KOPT-K1 (cell line): ENCODE measurements at regions not wholly inside any gene's neighbourhood (a gene's known extent, or its start where the extent isn't known, plus 50 kb on each side); places are given as distances from the start of the nearest gene placed in this dataset.
A peak's percentile ranks its signal among the peaks of the same experiment; 100 is the strongest.

Experiments used
- H3K27ac ChIP-seq: fragments of 200-600 bp; sonication (generic); 2 replicates; pipeline ENCODE4 v1.5.1; 2016; ENCODE audit warnings: antibody characterized with exemption, mild to moderate bottlenecking, low read depth, low read length; ENCODE audit not compliant: poor library complexity, severe bottlenecking
- H3K36me3 ChIP-seq: fragments of 200-600 bp; sonication (generic); 2 replicates; pipeline ENCODE4 v1.5.1; 2017; ENCODE audit warnings: antibody characterized with exemption, mild to moderate bottlenecking, low read length, moderate library complexity; ENCODE audit not compliant: insufficient read depth
- H3K9me3 ChIP-seq: fragments of 200-600 bp; sonication (generic); 2 replicates; pipeline ENCODE4 v1.5.1; 2017; ENCODE audit warnings: antibody characterized with exemption, low read length, mild to moderate bottlenecking; ENCODE audit not compliant: insufficient read depth, poor library complexity, severe bottlenecking

DNA sequence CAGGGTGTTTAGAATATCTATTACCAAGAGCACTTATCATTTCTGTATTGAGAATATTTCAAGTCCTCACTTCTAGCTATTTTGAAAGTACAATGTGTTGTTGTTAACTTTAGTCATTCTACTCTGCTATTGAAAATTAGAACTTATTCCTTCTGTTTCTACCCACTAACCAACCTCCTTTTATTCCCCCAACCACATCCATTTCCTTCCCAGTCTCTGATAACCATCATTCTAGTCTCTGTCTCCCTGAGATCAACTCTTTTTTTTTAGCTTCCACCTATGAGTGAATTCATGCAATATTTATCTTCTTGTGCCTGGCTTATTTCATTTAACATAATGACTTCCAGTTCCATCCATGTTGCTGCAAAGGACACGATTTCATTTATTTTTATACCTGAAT lies 290.6 kb upstream of the OR4E1 start:
- Histone ChIP-seq H3K27ac (peak overlapping the region; percentile 70), H3K36me3 (no peaks in the 10 kb centered on the region), H3K9me3 (no peaks in the 10 kb centered on the region)

DNA sequence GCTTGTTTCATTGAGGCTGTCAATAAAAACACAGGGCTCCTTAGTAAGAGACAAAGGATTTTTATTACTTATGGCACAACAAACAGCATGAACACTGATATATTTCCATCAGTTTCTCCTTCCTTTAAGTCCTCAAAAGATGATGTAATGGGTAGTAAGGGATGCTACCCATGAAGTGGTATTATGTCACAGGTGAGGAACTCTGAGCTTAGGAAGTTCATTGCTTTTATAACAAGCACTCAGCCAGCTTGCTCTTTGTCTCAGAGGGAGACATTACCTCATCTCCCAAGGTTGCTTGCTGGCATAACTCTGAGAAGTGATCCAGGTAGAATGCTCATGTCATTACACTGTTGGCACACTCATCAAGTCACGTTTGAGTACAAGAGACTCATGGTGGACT lies 287.0 kb upstream of the OR4E1 start:
- Histone ChIP-seq H3K27ac (no peak overlapping the region), H3K36me3 (no peaks in the 10 kb centered on the region), H3K9me3 (peaks cover 12% of the 10 kb centered on the region)

DNA sequence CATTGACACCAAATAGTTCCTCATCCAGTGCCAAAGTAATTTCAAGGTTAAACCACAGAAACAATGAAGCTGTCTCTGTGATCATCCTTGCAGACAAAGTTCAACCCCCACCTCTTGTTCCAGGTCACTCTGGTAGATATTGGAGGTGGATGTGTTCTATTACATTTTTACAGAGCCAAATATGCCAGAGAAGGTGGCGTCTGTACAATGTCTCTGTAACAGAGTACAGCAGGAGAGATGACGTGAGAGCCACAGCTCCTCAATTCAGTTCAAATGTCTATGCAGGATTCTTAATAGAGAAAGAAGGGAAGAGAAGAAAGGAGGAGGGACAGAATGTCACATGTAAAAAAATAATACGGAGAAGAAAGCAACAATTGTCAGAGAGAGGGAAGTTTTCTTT lies 268.3 kb upstream of the OR4E1 start:
- Histone ChIP-seq H3K9me3 (no peaks in the 10 kb centered on the region), H3K36me3 (no peaks in the 10 kb centered on the region), H3K27ac (peak overlapping the region; percentile 19)

DNA sequence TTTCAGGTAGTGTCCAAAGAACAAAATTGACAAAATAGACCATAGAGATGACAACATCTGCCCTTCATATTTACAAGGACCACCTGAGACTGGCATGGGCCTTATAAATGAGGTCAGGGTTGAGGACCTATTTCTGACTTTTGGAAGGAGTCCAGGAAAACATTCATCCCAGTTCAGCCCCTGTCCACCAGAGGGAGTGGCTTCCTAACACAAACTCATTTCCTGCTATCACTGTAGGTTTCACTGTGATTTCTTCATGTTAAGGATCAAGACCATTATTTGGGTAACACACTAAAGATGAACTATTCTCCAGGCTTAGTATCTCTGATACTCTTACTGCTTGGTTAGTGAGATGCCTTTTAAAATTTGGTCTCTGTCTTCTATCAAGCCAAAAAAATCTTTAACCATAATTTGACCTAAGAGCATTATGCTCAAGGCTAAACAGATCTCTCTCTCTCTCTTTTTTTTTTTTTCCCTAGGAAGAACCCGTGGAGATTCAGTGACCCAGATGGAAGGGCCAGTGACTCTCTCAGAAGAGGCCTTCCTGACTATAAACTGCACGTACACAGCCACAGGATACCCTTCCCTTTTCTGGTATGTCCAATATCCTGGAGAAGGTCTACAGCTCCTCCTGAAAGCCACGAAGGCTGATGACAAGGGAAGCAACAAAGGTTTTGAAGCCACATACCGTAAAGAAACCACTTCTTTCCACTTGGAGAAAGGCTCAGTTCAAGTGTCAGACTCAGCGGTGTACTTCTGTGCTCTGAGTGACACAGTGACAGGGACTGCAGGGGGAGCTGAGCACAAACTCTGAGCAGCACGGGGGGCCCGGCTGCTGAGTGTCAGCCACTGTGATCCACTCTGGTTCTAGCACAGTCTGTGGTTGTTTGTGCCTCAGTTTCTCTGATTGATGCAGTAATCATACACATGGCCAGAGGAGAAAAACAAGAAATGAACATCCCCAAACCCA lies 267.6 kb upstream of the OR4E1 start:
- Histone ChIP-seq H3K9me3 (no peaks in the 10 kb centered on the region), H3K27ac (peak overlapping the region; percentile 19), H3K36me3 (no peaks in the 10 kb centered on the region)

DNA sequence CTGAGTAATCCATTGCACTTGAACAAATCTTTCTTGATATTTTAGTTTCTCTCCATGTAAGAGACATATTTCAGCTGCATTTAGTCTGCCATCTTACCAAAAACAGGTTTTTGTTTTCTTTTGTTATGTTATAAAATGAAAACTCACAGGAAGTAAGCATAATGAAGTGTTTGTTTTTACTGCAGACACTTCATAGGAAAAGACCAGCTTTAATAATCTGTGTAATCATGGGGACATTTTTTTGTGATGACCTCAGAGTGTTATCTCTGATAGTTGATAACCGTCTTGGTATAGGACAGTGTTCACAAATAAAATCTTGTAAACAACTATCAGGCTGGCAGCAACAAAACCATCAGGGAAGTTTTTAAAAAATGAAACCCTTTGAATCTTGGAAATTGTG lies 266.2 kb upstream of the OR4E1 start:
- H3K9me3 ChIP-seq = no peaks in the 10 kb centered on the region
- H3K36me3 ChIP-seq = no peaks in the 10 kb centered on the region
- H3K27ac ChIP-seq = no peak overlapping the region

DNA sequence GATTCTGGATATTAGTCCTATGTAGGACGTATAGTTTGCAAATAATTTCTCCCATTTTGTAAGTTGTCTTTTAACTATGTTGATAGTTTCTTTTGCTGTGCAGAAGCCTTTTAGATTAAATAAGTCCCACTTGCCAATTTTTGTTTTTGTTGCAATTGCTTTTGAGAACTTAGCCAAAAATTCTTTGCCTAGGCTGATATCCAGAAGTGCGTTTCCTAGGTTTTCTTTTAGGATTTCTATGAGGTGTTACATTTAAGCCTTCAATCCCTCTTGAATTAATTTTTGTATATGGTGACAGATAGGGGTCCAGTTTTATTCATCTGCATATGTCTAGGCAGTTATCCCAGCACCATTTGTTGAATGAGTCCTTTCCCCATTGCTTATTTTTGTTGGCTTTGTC lies 264.4 kb upstream of the OR4E1 start:
- Histone ChIP-seq H3K9me3 (no peaks in the 10 kb centered on the region), H3K36me3 (no peaks in the 10 kb centered on the region), H3K27ac (no peak overlapping the region)

DNA sequence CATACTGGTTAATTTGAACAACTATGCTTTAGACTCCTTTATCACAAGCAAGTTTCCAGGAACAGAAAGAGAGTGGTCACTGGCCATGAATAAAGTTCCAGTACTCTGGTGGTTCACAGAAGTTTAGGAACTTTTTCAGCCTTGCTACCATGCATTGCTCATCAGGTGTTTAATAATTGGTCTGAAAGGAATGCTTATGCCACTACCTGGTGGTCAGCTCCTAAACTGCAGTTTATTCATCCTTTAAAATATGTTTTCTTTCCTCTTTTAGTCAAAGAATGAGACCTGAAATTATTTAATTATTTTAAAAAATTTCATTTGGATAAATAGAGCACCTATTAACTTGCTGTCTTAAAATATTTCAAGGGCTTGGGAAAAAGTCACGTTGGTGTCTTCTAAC lies 260.1 kb upstream of the OR4E1 start:
- no peaks in the 10 kb centered on the region for H3K9me3 ChIP-seq
- no peak overlapping the region for H3K27ac ChIP-seq
- no peaks in the 10 kb centered on the region for H3K36me3 ChIP-seq

DNA sequence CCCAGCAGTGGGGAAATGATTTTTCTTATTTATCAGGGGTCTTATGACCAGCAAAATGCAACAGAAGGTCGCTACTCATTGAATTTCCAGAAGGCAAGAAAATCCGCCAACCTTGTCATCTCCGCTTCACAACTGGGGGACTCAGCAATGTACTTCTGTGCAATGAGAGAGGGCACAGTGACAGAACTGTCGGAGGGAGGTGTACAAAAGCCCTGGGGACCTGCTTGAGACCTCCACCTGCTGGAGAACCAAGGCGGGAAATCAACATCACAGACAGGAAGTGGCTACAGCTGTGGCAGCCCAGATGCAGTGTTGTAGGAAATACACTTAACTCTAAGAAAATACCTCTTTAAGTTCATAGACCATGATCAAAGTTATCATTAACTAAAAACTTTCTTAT lies 250.9 kb upstream of the OR4E1 start:
- Histone ChIP-seq H3K9me3 (peaks cover 14% of the 10 kb centered on the region), H3K36me3 (no peaks in the 10 kb centered on the region), H3K27ac (peak overlapping the region; percentile 97)

DNA sequence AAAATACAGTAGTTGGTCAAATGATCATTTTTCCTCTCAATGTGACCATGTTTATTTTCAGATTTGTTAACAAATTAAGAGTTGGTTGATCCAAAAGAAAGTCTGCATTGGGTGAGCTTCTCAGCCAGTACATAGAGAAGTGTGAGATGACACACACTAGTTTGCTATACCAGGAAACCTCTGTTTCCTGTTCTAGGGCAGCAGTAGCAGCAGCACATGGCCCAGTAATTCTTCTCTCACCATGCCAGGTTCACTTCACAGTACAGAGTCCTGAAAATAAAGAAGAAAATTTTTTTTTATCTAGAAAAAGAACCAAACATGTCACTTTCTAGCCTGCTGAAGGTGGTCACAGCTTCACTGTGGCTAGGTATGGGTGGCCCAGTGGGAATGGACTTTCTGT lies 250.2 kb upstream of the OR4E1 start:
- Histone ChIP-seq H3K27ac (peak overlapping the region; percentile 97), H3K36me3 (no peaks in the 10 kb centered on the region), H3K9me3 (peaks cover 14% of the 10 kb centered on the region)

DNA sequence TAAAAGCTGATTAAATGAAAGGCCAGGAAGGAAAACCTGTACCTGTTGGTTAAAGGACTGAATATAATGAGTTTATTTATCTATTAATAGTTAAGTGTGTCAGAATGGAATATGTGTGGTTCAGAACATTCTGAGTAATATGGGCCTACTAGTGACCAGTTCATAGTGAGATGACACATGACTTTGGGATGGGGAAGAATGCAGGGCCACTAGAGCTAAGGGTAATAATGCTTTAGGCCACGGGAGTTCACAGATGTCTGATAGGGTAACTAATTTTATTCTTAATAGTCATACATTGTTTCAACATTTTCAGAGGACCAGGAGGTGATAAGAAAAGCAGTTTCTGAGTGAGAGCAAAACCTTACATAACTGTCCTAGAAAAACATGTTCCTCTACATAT lies 247.8 kb upstream of the OR4E1 start:
- no peak overlapping the region for H3K27ac ChIP-seq
- peaks cover 14% of the 10 kb centered on the region for H3K9me3 ChIP-seq
- no peaks in the 10 kb centered on the region for H3K36me3 ChIP-seq

DNA sequence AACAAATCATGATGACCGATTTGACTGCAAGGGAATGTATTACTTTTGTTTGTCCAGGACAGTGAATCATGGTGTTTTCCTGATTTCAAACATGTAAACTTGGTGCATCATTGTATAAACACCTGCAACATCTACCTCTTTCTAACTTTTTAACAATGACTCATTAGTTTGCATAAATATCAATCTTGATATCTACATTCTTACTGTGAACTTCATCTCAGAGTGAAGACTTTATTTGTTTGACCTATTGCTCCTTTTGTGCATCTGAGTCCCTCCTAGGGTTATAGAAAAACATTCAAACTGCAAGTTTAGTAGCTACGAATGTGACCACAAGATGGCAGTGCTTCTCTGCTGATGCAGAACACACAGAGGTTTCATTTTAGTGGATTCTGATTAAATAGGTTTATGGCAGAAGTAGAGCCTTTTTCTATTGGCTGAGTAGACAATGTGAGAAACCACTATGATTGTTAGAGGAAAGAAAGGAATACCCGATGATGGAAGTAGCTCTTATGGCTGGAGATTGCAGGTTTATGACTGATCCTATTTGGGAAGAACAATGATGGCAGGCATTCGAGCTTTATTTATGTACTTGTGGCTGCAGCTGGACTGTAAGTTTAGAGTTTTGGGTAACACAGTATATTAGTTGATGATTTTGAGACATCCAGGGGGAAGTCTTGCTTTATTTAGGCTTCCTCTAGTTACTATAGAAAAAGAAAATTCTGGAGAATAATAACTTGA lies 244.2 kb upstream of the OR4E1 start:
- peak overlapping the region; percentile 48 for H3K27ac ChIP-seq
- peaks cover 14% of the 10 kb centered on the region for H3K9me3 ChIP-seq
- no peaks in the 10 kb centered on the region for H3K36me3 ChIP-seq

DNA sequence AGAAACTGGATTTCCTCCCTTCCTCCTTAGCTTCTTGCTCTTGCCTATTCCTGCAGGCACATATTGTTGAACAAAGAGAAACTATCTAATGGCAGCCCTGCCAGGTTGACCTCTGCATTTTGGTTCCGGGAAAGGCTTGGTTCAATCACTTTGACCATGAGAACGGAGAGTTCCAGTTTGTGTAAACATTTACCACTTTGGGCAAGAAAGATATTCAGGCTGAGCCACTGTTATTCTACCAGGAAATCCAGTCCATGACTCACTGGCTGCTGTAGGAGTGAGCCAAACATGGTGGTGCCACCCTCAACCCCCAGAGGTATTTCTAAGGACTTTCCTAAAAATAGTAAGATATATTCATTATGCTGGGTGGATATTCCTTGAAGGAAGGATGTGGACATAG lies 242.2 kb upstream of the OR4E1 start:
- no peak overlapping the region for H3K27ac ChIP-seq

DNA sequence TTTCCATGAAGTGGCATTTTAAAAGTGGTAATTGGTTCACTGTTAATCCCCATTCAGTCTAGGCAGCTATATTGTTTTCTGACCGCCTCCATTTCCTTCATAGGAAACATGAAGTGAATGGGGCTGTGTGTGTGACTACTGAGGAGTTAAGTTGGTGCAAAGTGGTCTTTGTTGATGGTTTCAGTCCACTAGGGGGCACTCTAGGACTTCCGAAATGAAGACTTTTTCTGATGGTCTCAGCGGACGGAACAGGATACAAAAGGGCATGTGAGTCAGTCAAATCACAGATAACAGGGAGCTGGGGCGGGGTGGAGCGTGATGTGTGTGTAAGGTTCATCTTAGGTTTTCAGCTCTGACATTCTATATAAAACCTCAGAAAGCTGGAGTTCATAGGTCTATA lies 240.1 kb upstream of the OR4E1 start:
- no peaks in the 10 kb centered on the region for H3K36me3 ChIP-seq
- no peak overlapping the region for H3K27ac ChIP-seq
- H3K9me3 ChIP-seq = no peaks in the 10 kb centered on the region

More for the DNA sequence above, 242.2 kb upstream of the OR4E1 start:
- no peaks in the 10 kb centered on the region for H3K36me3 ChIP-seq
- H3K9me3 ChIP-seq = peaks cover 2% of the 10 kb centered on the region

DNA sequence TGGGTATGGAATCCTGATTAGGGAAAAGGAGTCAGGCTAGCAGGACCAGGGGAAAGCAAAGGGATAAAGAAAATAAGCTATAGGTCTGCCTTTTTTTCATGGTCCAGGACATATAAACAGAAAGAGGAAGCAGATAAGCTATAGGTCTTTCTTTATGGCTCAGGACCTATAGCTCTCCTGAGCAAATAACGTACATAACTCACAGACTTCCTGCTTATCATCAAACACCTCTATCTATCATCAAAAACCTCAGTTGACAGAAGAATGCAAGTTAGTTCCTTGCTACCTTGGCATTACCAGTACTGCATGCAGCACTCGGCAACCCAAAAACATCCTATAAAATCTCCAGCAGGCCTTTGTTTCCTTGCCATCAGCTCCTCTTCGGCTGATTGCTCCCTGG lies 238.7 kb upstream of the OR4E1 start:
- no peaks in the 10 kb centered on the region for H3K9me3 ChIP-seq
- H3K36me3 ChIP-seq = no peaks in the 10 kb centered on the region
- no peak overlapping the region for H3K27ac ChIP-seq

DNA sequence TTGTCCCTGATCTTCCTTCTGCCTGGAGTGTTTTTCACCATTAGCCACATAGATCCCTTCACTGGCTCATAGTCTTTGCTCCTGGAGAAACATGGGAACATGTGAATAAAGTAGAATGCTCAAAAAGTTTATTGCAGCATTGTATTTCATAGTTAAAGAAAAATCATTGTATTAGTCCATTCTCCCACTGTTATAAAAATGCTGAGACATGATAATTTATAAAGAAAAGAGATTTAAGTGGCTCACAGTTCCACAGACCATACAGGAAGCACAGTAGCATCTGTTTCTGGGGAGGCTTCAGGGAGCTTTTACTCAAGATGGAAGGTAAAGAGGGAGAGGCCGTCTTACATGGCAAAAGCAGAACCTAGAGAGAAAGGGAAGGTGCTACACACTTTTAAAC lies 238.3 kb upstream of the OR4E1 start:
- no peak overlapping the region for H3K27ac ChIP-seq
- no peaks in the 10 kb centered on the region for H3K9me3 ChIP-seq
- H3K36me3 ChIP-seq = no peaks in the 10 kb centered on the region
